GM21390 (cell line): ENCODE measurements at regions not wholly inside any gene's neighbourhood (a gene's known extent, or its start where the extent isn't known, plus 50 kb on each side); places are given as distances from the start of the nearest gene placed in this dataset.
"Not testable (repeated sequence)": the region's sequence is repeated elsewhere in the genome, so short reads cannot be mapped to it uniquely, and the experiment has no call there.

Experiments used
- ATAC-seq: cut with Tn5 transposase; IDR thresholded peaks from one replicate; pipeline ENCODE4 v1.9.1; 2021; ENCODE audit not compliant: unreplicated experiment

DNA sequence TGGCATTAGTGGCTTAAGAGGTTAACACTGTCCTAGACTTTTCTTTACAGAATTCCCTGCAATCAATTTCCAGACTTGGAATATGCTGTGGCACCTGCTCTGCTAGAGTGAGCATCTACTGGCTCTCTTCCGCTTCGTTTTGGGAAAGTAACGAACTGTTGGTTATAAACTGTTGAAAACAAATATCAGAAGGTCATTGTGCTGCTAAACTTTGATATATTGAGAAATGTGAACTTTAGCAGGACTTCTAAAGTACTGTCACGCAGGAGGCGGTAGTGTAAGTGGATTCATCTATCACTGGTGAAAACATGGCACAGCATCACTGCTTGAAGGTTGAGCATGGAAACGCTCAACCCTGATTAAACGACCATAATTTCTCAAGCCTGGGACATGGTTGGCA is 348.9 kb downstream of the FLRT2 start:
- ATAC-seq: no peak

DNA sequence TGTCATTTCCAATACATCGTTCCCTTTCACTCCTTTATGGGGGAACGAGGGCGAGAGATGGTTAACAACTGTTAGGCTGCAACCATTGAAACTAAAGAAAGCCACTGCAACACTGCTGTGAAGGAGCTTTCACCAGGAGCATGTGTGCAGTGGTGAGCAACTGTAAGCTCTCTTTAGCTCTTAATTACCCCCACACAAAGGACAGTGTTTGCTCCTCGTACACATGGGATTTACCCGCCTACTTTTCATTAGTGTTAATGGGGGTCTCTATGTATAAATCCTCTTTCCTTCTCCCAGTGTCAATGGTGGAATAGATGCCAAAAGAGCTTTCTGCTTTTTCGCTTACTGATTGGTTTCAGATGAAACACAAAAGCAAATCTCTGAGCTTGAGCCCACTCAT is 343.1 kb downstream of the FLRT2 start:
- ATAC-seq: no peak

GRCh38 chr14:85867450-85867849 is 337.5 kb downstream of the FLRT2 start:
- ATAC-seq: no peak

DNA sequence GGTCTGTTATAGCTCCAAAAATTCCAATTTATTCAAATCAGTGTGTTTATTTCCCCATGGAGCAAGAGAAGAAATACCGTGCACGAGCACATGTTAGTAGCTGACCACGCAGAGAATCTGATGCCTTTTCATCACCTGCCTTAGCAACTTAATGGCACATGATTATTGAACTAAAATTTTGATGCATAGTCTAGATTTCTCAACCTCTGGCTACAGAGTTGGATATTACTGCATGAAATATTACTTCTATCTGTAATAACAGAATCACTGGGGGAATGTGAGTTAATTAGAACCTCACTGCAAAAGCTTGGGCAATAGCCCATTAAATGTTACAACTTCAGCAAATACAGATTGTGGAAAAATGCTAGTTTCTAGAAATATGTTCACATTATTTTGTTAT is 335.8 kb downstream of the FLRT2 start:
- ATAC-seq: no peak

DNA sequence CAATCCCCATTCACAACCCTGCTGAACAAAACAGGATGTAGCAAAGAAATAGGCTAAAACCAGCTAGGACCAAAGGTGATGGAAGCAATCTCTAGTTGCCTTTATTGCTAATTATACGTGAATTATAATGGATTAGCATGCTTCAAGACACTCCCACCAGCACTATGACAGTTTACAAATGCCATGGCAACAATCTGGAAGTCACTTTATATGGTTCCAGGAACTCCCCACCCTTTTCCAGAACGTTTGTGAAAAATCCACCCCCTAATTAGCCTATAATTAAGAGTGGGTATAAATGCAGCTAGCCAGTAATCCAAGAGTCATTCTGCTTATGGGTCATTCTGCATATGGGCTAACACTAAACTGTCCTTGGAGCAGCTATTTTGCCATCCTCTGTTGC is 328.7 kb downstream of the FLRT2 start:
- ATAC-seq: no peak

DNA sequence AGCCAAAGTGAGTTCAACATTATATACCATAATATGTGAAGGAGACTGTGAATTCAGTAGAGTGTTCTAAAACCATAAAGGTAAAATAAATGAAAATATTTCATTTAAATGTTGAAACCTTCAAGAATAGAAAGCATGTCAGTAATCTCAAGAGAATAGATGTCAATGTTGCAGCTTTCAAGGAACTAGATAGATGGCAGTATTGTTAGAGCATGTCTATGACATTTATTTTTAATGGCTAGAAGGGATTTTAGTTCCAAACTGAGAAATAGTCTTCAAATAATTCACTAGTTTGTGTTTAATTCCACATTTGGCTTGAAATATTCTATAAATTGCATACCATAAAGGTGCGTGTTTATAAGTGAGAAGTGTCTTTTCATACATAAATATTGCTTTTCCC is 326.5 kb downstream of the FLRT2 start:
- no peak for ATAC-seq

GRCh38 chr14:85853996-85854526 is 324.1 kb downstream of the FLRT2 start:
- ATAC-seq: no peak

DNA sequence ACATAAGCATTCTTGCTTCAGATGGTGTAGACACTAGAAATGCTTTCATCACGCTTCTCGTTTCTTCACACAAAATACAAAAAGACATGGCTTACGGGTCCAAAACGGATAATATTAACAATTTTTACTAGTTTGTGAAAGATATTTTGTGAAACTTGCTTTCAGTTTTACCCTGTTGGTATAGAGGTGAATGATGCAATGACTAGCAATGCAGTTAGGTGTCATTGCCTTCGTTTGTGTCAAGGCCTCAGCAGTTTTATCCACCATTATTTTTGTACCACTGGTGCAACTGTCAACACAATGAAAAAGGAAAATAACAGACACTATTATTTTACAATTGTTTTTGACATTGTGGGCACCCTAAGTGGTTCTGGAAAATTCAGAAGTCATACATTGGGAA is 323.0 kb downstream of the FLRT2 start:
- no peak for ATAC-seq

GRCh38 chr14:85852123-85852522 is 322.2 kb downstream of the FLRT2 start:
- not testable (repeated sequence) for ATAC-seq

DNA sequence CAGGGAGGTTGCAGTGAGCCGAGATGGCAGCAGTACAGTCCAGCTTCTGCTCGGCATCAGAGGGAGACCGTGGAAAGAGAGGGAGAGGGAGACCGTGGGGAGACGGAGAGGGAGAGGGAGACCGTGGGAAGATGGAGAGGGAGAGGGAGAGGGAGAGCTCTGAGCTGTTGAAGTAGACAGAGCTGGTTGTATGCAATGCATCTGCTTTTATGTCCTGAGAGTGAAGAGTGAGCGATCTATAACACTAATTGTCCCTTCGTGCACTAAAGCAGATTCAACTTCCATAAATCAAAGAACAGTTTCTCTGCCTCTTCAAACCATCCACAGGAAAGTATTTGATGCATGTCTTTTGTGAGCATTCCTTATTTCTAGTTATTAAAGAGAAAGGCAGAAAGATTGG is 300.6 kb downstream of the FLRT2 start:
- ATAC-seq: not testable (repeated sequence)

DNA sequence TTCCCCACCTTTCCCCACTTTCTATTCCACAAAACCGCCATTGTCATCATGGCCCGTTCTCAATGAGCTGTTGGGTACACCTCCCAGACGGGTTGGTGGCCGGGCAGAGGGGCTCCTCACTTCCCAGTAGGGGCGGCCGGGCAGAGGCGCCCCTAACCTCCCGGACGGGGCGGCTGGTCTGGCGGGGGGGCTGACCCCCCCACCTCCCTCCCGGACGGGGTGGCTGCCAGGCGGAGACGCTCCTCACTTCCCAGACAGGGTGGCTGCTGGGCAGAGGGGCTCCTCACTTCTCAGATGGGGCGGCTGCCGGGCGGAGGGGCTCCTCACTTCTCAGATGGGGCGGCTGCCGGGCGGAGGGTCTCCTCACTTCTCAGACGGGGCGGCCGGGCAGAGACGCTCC is 299.7 kb downstream of the FLRT2 start:
- ATAC-seq: not testable (repeated sequence)

DNA sequence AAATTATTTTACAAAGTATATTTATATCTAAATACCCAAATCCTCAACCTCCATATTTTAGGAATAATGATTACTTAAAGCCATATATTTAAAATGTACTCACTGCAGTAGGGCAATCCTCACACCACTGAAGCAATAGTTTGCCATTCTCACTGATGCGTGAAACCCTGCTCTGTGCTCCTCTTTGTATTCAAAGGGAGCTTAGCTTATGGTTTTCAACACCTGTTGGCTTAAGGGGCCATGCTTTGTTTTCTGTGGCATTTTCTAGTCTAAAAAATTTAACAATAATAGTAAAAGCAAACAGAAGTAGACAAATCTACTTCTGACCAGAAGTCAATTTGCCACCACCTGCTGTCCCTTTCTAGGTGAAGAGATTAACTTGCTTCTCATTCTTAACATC is 294.6 kb downstream of the FLRT2 start:
- no peak for ATAC-seq

- ATAC-seq: no peak
Measured at GRCh38 chr14:85822236-85822635, 292.3 kb downstream of the FLRT2 start.

- ATAC-seq: no peak
Measured at GRCh38 chr14:85817430-85817829, 287.5 kb downstream of the FLRT2 start.

DNA sequence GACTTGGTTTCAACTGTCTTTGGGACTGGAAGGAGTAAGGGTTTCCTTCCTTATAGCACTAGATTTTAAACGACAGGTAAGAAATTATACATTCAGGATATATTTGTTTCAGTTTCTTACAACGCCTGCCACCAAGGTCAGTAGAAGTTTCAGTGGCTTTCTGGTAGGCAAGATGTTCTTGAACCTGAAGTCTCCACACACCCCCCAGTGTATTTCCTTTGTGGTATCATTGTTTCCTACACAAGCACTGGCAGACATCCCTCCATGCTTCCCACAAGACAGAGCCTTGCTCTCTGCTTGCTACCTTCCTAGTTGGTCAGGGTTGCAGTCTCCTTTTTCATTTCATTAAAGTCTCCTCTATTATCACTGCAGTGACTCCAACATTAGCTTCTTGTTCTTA is 283.1 kb downstream of the FLRT2 start:
- ATAC-seq: no peak

- ATAC-seq: no peak
Measured at GRCh38 chr14:85811340-85811739, 281.4 kb downstream of the FLRT2 start.

DNA sequence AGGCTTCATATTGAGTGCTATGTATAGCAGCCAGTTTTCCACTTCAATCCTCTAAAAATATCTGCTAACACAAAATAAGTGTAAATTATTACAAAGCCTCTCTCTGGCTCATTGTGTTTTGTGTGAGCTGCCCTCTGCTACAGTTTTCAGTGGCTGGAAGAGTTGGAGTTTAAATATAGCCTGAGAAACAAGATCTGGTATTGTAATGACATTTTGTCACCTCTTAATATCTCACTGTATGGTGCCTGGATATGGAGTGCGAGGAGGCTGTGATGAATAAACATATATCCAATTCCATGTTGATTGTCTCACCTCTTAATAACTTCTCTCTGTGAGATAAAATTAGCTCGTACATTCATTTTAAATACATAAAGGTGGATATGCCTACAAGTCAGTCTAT is 269.7 kb downstream of the FLRT2 start:
- ATAC-seq: no peak

- no peak for ATAC-seq
Measured at GRCh38 chr14:85798856-85799255, 268.9 kb downstream of the FLRT2 start.

DNA sequence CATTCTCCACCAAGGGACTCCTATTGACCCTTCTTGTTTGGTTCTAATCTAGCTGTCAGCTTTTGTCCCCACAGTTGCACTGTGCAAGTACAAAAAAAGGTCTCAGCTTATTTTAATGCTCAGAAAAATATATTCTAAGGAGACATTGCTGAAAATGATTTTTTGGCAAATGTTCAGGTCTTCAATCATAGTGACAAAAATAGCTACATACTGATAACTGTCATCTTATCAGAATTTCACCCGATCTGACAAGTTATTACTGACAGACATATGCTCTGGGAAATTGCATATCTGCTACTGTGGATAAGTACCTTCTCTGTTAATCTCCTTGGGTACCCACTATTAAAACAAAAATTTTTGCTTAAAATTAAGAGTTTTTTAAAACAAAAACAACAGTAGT is 263.6 kb downstream of the FLRT2 start:
- no peak for ATAC-seq

GRCh38 chr14:85789506-85789905 is 259.6 kb downstream of the FLRT2 start:
- no peak for ATAC-seq

- ATAC-seq: no peak
Measured at GRCh38 chr14:85788470-85789233, 258.7 kb downstream of the FLRT2 start.

- no peak for ATAC-seq
Measured at GRCh38 chr14:85766295-85766694, 236.4 kb downstream of the FLRT2 start.

- ATAC-seq: no peak
Measured at GRCh38 chr14:85764822-85765221, 234.9 kb downstream of the FLRT2 start.
